Neural cell (in vitro differentiated cells): ENCODE measurements at regions not wholly inside any gene's neighbourhood (a gene's known extent, or its start where the extent isn't known, plus 50 kb on each side); places are given as distances from the start of the nearest gene placed in this dataset.
"Not testable (repeated sequence)": the region's sequence is repeated elsewhere in the genome, so short reads cannot be mapped to it uniquely, and the experiment has no call there.

Source experiments
- CTCF ChIP-seq: fragments of 450-650 bp; IDR thresholded peaks from 2 replicates; pipeline ENCODE4 v1.5.1; 2014; ENCODE audit warnings: antibody characterized with exemption, mild to moderate bottlenecking, moderate library complexity; ENCODE audit not compliant: poor library complexity, severe bottlenecking
- EP300 ChIP-seq: fragments of 450-650 bp; conservative IDR thresholded peaks from 2 replicates; pipeline ENCODE4 v1.6.1; 2014; ENCODE audit warnings: antibody characterized with exemption, mild to moderate bottlenecking, moderate library complexity; ENCODE audit not compliant: poor library complexity, severe bottlenecking
- EZH2 ChIP-seq: fragments of 200-600, 300-800 bp; shearing (Covaris generic), sonication (generic); IDR thresholded peaks from 2 replicates; pipeline ENCODE4 v1.6.1; 2014; ENCODE audit warnings: antibody characterized with exemption, low read length, borderline replicate concordance, mild to moderate bottlenecking; ENCODE audit not compliant: insufficient read depth, poor library complexity, severe bottlenecking
- POLR2AphosphoS5 ChIP-seq: IDR thresholded peaks from 2 replicates; pipeline ENCODE4 v1.6.1; 2012

GRCh38 chr17:34038786-34039185 lies 216.3 kb upstream of the CCL2 start:
- TF ChIP-seq CTCF, POLR2AphosphoS5, EP300, EZH2: not testable (repeated sequence)
